IPS DF 4.7 (cell line): ENCODE measurements at regions not wholly inside any gene's neighbourhood (a gene's known extent, or its start where the extent isn't known, plus 50 kb on each side); places are given as distances from the start of the nearest gene placed in this dataset.
"Not testable (repeated sequence)": the region's sequence is repeated elsewhere in the genome, so short reads cannot be mapped to it uniquely, and the experiment has no call there.

Experiments used
- DNase-seq: peaks from one replicate; pipeline ENCODE4 v3.0.0-alpha.2; 2013; ENCODE audit warnings: low spot score; ENCODE audit errors: extremely low read depth

GRCh38 chr12:7591531-7591930, 74.2 kb downstream of the APOBEC1 start:
- DNase-seq: no peak

GRCh38 chr12:7590085-7590484, 75.6 kb downstream of the APOBEC1 start:
- not testable (repeated sequence) for DNase-seq

- DNase-seq: peak; percentile 58
These were observed 76.9 kb downstream of the APOBEC1 start for GRCh38 chr12:7588742-7589329.

- not testable (repeated sequence) for DNase-seq
These were observed 80.6 kb upstream of the CD163 start for GRCh38 chr12:7584137-7584536.

- no peak for DNase-seq
These were observed 79.9 kb upstream of the CD163 start for GRCh38 chr12:7583471-7583870.

GRCh38 chr12:7582796-7583195, 79.2 kb upstream of the CD163 start:
- DNase-seq: no peak

- no peak for DNase-seq
These were observed 78.0 kb upstream of the CD163 start for GRCh38 chr12:7581625-7582024.

GRCh38 chr12:7581046-7581445, 77.5 kb upstream of the CD163 start:
- DNase-seq: no peak

- DNase-seq: no peak
These were observed 67.7 kb upstream of the CD163 start for GRCh38 chr12:7571257-7571656.

- no peak for DNase-seq
These were observed 53.6 kb upstream of the CD163 start for GRCh38 chr12:7557227-7557626.

- peak; percentile 7 for DNase-seq
These were observed 52.2 kb upstream of the CD163 start for GRCh38 chr12:7555752-7556151.

GRCh38 chr12:7554831-7555230, 51.3 kb upstream of the CD163 start:
- not testable (repeated sequence) for DNase-seq
